Panc1 (cell line): ENCODE measurements at regions not wholly inside any gene's neighbourhood (a gene's known extent, or its start where the extent isn't known, plus 50 kb on each side); places are given as distances from the start of the nearest gene placed in this dataset.

Experiments
- CTCF ChIP-seq: fragments of 450-650 bp; IDR thresholded peaks from 2 replicates; pipeline ENCODE4 v1.5.1; 2017; ENCODE audit warnings: mild to moderate bottlenecking
- POLR2AphosphoS5 ChIP-seq: IDR thresholded peaks from 2 replicates; pipeline ENCODE4 v1.6.1; 2012; ENCODE audit warnings: mild to moderate bottlenecking, low read depth, low read length, moderate library complexity
- REST ChIP-seq, 2 experiments: IDR thresholded peaks; 2 replicates each; pipeline ENCODE4 v1.6.1; 2011 to 2012; ENCODE audit warnings: low read depth in 2 of 2, control low read depth in 1 of 2, low read length in 1 of 2, mild to moderate bottlenecking in 1 of 2, moderate library complexity in 1 of 2; ENCODE audit not compliant: insufficient read depth in 1 of 2
- SIN3A ChIP-seq: IDR thresholded peaks from 2 replicates; pipeline ENCODE4 v1.6.1; 2012; ENCODE audit warnings: low read depth, mild to moderate bottlenecking, low read length, moderate library complexity, borderline replicate concordance; ENCODE audit not compliant: insufficient read depth
- TCF7L2 ChIP-seq: IDR thresholded peaks from 2 replicates; pipeline ENCODE4 v1.6.1; 2011; ENCODE audit warnings: mild to moderate bottlenecking, low read depth, low read length, inconsistent platforms

- TF ChIP-seq CTCF = no peak
- no peak for TF ChIP-seq POLR2AphosphoS5
- TF ChIP-seq REST (IDR thresholded peaks at IDR 0.05; ENCODE audit: insufficient read depth in 1 of 2, low read depth in 2 of 2, low read length in 1 of 2) = no peak
- no peak for TF ChIP-seq SIN3A
- TF ChIP-seq TCF7L2 = no peak
Observed at GRCh38 chr6:168866534-168866933, 387.1 kb downstream of the THBS2 start.
